ENCODE measurements at regions not wholly inside any gene's neighbourhood (a gene's known extent, or its start where the extent isn't known, plus 50 kb on each side); places are given as distances from the start of the nearest gene placed in this dataset.

DNA sequence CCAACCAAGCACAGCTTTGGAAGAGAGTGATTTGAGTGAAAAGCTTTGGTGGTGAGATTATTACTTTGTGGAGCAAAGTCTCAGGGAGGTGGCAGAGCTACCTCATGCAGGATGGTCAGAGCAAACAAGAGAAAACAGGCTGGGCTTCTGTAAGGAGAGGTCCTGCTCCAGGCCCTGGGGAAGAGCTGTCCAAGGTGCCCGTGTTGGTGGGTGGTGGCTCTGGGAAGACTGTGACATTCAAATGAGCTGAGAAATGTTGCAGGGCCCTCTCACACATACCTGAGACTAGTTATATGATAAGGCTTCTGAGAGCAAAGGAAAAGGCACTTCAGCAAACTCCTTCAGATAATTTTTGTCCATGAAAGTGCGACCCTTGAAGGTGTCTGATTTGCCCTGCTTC is 205.5 kb upstream of the SOX21 start:
- Histone ChIP-seq H3K9ac (ENCODE audit: low read depth, low read length) (no peak overlapping the region), H3K4me2 (ENCODE audit: insufficient read depth, low read length) (no peak overlapping the region), H3K27ac (ENCODE audit: low read length) (no peak overlapping the region), H3K9me3 (ENCODE audit: insufficient read depth, low read length, severe bottlenecking) (no peaks in the 10 kb centered on the region), H2AFZ (ENCODE audit: low read depth, low read length) (no peak overlapping the region), H3K4me3 (ENCODE audit: low read depth in 1 of 2, low read length in 2 of 2) (no peak overlapping the region), H4K20me1 (ENCODE audit: insufficient read depth, low read length) (no peaks in the 10 kb centered on the region), H3K27me3 (ENCODE audit: insufficient read depth, low read length, poor library complexity) (no peaks in the 10 kb centered on the region), H3K4me1 (ENCODE audit: insufficient read depth, low read length) (no peaks in the 10 kb centered on the region), H3K36me3 (ENCODE audit: insufficient read depth, low read length) (no peaks in the 10 kb centered on the region), H3K79me2 (ENCODE audit: insufficient read depth, low read length) (no peaks in the 10 kb centered on the region)
- ATAC-seq (ENCODE audit: insufficient read depth, low read depth) (no peak), DNase-seq (no peak)
- TF ChIP-seq, protein P1, sequence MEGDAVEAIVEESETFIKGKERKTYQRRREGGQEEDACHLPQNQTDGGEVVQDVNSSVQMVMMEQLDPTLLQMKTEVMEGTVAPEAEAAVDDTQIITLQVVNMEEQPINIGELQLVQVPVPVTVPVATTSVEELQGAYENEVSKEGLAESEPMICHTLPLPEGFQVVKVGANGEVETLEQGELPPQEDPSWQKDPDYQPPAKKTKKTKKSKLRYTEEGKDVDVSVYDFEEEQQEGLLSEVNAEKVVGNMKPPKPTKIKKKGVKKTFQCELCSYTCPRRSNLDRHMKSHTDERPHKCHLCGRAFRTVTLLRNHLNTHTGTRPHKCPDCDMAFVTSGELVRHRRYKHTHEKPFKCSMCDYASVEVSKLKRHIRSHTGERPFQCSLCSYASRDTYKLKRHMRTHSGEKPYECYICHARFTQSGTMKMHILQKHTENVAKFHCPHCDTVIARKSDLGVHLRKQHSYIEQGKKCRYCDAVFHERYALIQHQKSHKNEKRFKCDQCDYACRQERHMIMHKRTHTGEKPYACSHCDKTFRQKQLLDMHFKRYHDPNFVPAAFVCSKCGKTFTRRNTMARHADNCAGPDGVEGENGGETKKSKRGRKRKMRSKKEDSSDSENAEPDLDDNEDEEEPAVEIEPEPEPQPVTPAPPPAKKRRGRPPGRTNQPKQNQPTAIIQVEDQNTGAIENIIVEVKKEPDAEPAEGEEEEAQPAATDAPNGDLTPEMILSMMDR (IDR thresholded peaks at IDR 0.05; ENCODE audit: borderline replicate concordance, extremely low read depth, low read length, poor library complexity, severe bottlenecking), result no peak
- TF ChIP-seq EZH2 (IDR thresholded peaks at IDR 0.05; ENCODE audit: borderline replicate concordance, low read depth, low read length, severe bottlenecking), result no peak

DNA sequence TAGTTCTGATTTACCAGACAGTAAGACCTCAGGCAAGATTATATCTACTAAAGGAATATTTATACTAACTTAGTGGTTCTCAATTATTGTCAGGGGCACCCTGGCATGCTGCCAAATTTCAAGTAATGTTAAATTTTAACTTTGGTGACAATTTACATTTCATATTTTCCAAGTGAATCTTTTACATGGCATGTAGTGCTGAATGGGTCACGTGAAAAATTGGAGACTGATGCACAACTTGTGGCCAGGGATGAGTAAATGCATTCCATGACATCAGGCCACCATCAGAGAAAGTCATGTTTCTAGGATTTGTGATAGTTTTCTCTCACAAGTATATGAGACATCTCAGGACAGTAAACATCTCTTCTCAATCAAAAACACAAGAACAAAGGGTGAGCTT is 202.6 kb upstream of the SOX21 start:
- no peaks in the 10 kb centered on the region for H3K27me3 ChIP-seq (ENCODE audit: insufficient read depth, low read length, poor library complexity)

DNA sequence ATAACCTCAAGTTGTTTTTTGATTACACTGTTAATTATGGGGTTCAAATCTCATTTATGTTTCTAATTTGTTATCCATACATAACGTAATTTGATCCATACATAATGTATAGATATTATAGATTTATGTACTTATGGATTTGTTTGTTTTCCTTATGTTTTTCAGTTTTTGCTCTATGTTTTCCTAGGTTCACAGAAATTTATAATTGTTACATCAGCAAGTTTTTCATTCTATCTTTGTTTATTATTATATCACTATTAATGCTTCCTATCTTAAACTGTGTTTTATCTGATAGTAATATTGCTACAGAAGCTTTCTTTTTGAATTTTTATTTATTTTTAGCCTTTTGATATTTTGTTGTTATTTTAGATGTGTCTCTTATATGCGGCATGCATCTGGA is 194.3 kb upstream of the SOX21 start:
- DNase-seq (no peak), ATAC-seq (ENCODE audit: insufficient read depth, low read depth) (no peak)
- no peaks in the 10 kb centered on the region for H4K20me1 ChIP-seq (ENCODE audit: insufficient read depth, low read length)
- H3K27me3 ChIP-seq (ENCODE audit: insufficient read depth, low read length, poor library complexity), result no peaks in the 10 kb centered on the region
- no peak overlapping the region for H2AFZ ChIP-seq (ENCODE audit: low read depth, low read length)
- no peak for TF ChIP-seq EZH2 (IDR thresholded peaks at IDR 0.05; ENCODE audit: borderline replicate concordance, low read depth, low read length, severe bottlenecking)
- TF ChIP-seq, protein P1 (IDR thresholded peaks at IDR 0.05; ENCODE audit: borderline replicate concordance, extremely low read depth, low read length, poor library complexity, severe bottlenecking), result no peak
- H3K27ac ChIP-seq (ENCODE audit: low read length), result no peak overlapping the region
- H3K4me3 ChIP-seq (ENCODE audit: low read depth in 1 of 2, low read length in 2 of 2), result no peak overlapping the region
- H3K9me3 ChIP-seq (ENCODE audit: insufficient read depth, low read length, severe bottlenecking), result no peaks in the 10 kb centered on the region
- no peaks in the 10 kb centered on the region for H3K4me1 ChIP-seq (ENCODE audit: insufficient read depth, low read length)
- no peak overlapping the region for H3K4me2 ChIP-seq (ENCODE audit: insufficient read depth, low read length)
- H3K36me3 ChIP-seq (ENCODE audit: insufficient read depth, low read length), result no peaks in the 10 kb centered on the region
- H3K79me2 ChIP-seq (ENCODE audit: insufficient read depth, low read length), result no peaks in the 10 kb centered on the region
- H3K9ac ChIP-seq (ENCODE audit: low read depth, low read length), result no peak overlapping the region

More for the DNA sequence above, 202.6 kb upstream of the SOX21 start:
- DNase-seq (no peak), ATAC-seq (ENCODE audit: insufficient read depth, low read depth) (no peak)
- Histone ChIP-seq H3K9ac (ENCODE audit: low read depth, low read length) (no peak overlapping the region), H3K4me1 (ENCODE audit: insufficient read depth, low read length) (no peaks in the 10 kb centered on the region), H3K9me3 (ENCODE audit: insufficient read depth, low read length, severe bottlenecking) (no peaks in the 10 kb centered on the region), H4K20me1 (ENCODE audit: insufficient read depth, low read length) (no peaks in the 10 kb centered on the region), H3K36me3 (ENCODE audit: insufficient read depth, low read length) (no peaks in the 10 kb centered on the region), H3K27ac (ENCODE audit: low read length) (no peak overlapping the region), H3K79me2 (ENCODE audit: insufficient read depth, low read length) (no peaks in the 10 kb centered on the region), H2AFZ (ENCODE audit: low read depth, low read length) (no peak overlapping the region), H3K4me3 (ENCODE audit: low read depth in 1 of 2, low read length in 2 of 2) (no peak overlapping the region), H3K4me2 (ENCODE audit: insufficient read depth, low read length) (no peak overlapping the region)
- TF ChIP-seq, protein P1 (IDR thresholded peaks at IDR 0.05; ENCODE audit: borderline replicate concordance, extremely low read depth, low read length, poor library complexity, severe bottlenecking), result no peak
- no peak for TF ChIP-seq EZH2 (IDR thresholded peaks at IDR 0.05; ENCODE audit: borderline replicate concordance, low read depth, low read length, severe bottlenecking)

Measured in DND-41 (cell line).